ENCODE measurements at regions not wholly inside any gene's neighbourhood (a gene's known extent, or its start where the extent isn't known, plus 50 kb on each side); places are given as distances from the start of the nearest gene placed in this dataset.

DNA sequence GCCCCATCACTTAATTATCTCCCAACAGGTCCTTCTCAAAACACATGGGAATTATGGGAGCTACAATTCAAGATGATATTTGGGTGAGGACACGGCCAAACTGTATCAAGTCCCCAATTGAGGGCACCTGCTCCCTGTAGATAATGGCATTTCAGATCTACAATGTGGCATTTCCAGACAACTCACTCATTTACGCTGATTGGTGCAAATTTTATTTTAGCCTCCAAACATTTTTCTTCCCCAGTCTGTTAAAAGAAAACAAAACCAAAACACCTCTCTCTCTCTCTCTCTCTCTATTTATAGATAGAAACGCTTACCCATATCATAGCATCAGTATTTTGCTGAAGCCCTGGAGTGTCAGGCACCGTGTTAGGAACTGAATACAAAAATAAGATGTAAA lies 148.7 kb upstream of the KLF6 start:
- no peak overlapping the region for H3K4me3 ChIP-seq (replicated peaks; ENCODE audit: low read depth, low read length)
- DNase-seq (ENCODE audit: extremely low read depth, low read depth): no peak
- TF ChIP-seq, protein P1, sequence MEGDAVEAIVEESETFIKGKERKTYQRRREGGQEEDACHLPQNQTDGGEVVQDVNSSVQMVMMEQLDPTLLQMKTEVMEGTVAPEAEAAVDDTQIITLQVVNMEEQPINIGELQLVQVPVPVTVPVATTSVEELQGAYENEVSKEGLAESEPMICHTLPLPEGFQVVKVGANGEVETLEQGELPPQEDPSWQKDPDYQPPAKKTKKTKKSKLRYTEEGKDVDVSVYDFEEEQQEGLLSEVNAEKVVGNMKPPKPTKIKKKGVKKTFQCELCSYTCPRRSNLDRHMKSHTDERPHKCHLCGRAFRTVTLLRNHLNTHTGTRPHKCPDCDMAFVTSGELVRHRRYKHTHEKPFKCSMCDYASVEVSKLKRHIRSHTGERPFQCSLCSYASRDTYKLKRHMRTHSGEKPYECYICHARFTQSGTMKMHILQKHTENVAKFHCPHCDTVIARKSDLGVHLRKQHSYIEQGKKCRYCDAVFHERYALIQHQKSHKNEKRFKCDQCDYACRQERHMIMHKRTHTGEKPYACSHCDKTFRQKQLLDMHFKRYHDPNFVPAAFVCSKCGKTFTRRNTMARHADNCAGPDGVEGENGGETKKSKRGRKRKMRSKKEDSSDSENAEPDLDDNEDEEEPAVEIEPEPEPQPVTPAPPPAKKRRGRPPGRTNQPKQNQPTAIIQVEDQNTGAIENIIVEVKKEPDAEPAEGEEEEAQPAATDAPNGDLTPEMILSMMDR (IDR thresholded peaks at IDR 0.05; ENCODE audit: low read depth, low read length, missing control alignments): no peak

DNA sequence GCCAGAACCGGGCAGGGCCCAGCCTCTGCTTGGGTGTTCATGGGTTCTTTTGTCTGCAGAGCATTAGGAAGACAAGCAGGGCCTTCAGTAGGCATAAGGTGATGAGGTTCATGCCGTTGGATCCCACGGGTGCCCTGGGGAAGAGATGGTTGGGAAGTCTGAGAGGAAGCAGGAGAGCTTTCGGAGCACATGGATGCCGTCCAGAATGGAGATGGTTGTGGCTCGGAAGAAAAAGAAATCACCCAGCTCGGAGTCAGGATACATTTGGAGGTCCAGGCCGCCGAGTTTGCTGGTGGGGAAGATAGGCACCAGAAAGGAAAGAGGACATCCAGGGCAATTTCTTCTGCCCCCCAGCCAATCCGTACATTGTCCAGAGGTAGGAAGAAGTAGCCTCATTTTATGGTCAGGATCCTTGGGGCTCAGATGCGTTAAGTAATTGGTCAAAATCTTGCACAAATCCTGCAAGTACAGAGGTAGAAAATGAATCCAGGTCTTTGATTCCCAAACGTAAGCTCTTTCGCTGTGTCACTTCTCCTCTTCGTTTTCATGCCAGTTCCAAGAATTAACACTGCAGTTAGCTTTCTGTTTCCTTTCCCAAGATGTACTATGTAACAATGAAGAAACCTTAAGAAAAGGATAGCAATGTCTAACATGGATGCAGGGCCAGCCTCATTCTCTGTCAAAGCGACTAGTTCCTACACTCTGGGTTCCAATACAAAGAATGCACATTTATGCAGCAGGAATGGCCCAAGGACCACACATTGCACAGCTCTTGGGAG lies 147.8 kb upstream of the KLF6 start:
- no peak for DNase-seq (ENCODE audit: extremely low read depth, low read depth)
- no peak overlapping the region for H3K4me3 ChIP-seq (replicated peaks; ENCODE audit: low read depth, low read length)
- TF ChIP-seq, protein P1 (IDR thresholded peaks at IDR 0.05; ENCODE audit: low read depth, low read length, missing control alignments): no peak

DNA sequence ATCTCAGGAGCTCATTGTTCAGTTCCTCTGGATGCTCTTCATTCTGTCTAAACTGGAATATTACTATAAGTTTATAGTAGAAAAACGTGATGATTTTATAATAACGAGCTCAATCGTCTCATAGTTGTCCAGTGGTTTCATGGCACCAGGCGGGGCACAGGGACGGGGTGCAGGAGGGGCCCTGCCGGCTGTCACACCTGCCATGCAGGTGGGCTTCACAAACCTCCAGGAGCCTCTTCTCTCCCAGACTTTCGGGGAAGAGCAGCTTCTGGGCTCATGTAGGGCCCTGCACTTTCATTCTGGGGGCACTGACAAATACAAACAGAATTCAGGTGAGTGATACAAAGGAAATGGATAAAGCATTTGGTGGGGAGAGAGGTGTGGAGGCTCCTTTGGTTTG lies 146.9 kb upstream of the KLF6 start:
- DNase-seq (ENCODE audit: extremely low read depth, low read depth): no peak
- H3K4me3 ChIP-seq (replicated peaks; ENCODE audit: low read depth, low read length): no peak overlapping the region
- TF ChIP-seq, protein P1 (IDR thresholded peaks at IDR 0.05; ENCODE audit: low read depth, low read length, missing control alignments): no peak

DNA sequence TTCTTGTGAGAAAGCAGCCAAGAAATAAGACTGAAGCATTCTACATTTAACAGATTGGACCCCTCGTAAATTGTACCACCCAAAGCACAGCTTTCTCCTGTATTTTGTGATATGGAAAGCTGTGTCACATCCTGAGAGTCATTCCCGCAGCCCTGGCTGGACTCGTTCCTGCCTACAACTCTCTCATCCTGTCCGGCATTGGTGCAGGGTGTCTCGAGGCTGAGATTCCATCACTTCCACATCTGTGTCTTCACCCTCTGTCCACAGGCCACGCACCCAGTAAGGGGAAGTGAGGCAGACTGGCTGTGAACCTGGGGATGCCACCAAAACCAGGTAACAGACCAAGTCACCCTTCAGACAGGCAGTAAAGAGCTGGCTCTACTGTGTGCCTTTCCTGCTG lies 146.2 kb upstream of the KLF6 start:
- TF ChIP-seq, protein P1 (IDR thresholded peaks at IDR 0.05; ENCODE audit: low read depth, low read length, missing control alignments): no peak
- DNase-seq (ENCODE audit: extremely low read depth, low read depth): no peak
- H3K4me3 ChIP-seq (replicated peaks; ENCODE audit: low read depth, low read length): no peak overlapping the region

DNA sequence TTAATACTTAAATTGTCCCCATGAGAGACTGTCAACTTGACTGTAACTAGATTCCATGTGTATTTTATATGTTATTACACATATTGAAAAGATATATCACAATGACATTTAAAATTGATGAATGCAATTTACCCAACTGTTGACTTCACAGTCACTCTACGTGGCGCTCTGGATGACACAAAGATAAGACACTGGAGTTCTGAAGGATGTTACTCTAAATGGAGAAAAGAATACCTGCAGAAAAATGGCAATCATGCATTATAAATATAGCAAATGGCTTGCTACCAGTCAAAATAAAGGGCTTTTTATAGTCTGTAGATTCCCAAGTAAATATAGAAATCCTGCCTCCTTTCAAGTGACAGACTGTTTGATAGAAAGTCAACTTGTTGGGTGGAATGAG lies 143.6 kb upstream of the KLF6 start:
- TF ChIP-seq, protein P1 (IDR thresholded peaks at IDR 0.05; ENCODE audit: low read depth, low read length, missing control alignments): no peak

DNA sequence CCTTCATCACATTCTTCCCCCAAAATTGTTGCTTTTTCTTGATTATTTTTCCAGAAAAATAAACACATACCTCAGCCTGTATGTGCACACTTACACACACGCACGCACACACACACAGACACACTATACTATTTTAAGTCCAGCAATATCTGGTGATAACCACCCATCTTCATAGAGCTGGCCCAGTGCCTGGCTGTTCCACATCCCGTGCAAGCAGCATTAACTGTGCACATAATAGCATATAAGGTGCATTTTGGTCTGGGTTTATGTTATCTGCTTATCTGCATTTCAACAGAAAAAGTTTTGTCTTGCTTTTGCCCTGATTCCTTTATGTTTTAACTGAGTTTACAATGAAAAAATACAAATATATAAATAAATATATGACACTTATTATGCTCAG lies 143.1 kb upstream of the KLF6 start:
- DNase-seq (ENCODE audit: extremely low read depth, low read depth): no peak
- no peak overlapping the region for H3K4me3 ChIP-seq (replicated peaks; ENCODE audit: low read depth, low read length)
- TF ChIP-seq, protein P1 (IDR thresholded peaks at IDR 0.05; ENCODE audit: low read depth, low read length, missing control alignments): no peak

More for the DNA sequence above, 143.6 kb upstream of the KLF6 start:
- no peak for DNase-seq (ENCODE audit: extremely low read depth, low read depth)
- no peak overlapping the region for H3K4me3 ChIP-seq (replicated peaks; ENCODE audit: low read depth, low read length)
